DMS53 treated with DMSO at 0.1 percent for 48 hours (cell line): ENCODE measurements at regions not wholly inside any gene's neighbourhood (a gene's known extent, or its start where the extent isn't known, plus 50 kb on each side); places are given as distances from the start of the nearest gene placed in this dataset.

Experiments
- DNase-seq: peaks from one replicate; lab custom pipeline; 2025; ENCODE audit not compliant: unreplicated experiment; lab: John Stamatoyannopoulos, UW

- DNase-seq, result no peak
These were observed 333.9 kb upstream of the CNR1 start for GRCh38 chr6:88499845-88500699.

DNA sequence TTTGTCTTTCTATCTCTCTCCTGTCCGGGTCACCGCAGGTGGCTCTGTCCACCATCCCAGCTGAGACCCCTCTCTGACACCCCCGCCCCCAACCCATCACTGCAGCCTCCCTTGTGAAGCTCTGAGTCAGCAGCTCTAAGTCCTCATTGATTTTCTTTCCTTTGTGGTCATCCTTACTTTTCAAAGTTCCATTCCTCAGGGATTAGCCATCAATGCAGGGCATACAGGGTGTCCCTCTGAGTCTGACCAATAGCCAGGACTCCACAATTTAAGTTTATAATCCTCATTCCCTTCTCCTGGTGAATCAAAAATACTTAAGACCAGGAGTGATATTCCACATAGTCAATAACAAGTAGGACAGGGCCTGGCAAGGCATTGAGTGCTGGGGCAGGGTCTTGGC, 333.3 kb upstream of the CNR1 start:
- no peak for DNase-seq

DNA sequence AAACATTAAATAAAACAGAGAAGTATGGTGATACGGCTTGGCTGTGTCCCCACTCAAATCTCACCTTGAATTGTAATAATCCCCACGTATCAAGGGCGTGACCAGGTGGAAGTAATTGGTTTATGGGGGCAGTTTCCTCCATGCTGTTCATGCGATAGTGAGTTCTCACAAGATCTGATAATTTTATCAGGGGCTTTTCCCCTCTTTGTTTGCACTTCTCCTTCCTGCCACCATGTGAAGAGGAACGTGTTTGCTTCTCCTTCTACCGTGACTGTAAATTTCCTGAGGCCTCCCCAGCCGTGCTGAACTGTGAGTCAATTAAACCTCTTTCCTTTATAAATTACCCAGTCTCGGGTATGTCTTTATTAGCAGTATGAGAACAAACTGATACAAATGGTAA, 331.3 kb upstream of the CNR1 start:
- DNase-seq, result peak; percentile 24

DNA sequence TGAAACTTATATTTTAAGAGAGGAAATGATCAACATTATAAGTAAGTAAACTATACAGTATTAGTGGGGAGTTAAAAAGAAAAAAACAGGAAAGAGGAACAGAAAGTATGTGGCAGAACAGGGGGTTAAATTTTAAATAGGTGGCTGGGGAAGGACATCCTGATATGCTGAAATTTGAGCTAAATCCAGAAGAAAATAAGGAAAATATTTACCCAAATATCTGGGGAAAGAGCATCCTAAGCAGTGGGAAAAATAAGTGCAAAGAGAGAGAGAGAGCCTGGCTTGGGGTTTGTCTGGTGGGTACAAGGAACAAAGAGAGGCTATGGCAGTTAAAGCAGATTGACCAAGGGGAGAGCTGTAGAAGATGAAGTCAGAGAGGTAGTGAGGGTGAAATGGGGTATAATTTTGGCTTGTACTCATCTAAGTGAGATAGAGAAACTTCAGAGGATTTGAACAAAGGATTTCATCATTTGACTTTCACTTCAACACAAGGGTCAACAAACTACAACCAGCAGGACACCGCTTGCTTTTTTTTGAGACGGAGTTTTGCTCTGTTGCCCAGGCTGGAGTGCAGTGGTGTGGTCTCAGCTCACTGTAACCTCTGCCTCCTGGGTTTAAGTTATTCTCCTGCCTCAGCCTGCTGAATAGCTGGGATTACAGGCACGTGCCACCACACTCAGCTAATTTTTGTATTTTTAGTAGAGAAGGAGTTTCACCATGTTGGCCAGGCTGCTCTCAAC, 328.4 kb upstream of the CNR1 start:
- DNase-seq, result no peak

DNA sequence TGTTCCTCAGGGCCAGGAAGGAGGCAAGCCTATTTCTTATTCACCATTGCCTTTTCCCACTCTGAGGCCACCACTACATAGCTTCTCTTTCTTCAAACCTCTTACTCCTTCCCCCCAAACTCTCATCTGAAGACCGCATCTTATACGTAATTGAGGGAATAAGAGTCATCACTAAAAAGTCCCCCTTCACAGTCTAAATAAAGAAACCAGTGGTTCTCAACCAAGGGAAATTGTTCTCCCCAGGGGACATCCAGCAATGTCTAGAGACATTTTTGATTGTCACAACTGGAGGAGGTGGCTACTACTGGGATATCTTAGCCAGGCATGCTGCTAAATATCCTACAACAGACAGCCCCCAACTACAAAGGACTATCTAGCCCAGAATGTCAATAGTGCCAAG, 327.6 kb upstream of the CNR1 start:
- DNase-seq, result no peak

- DNase-seq, result peak; percentile 25
These were observed 326.7 kb upstream of the CNR1 start for GRCh38 chr6:88492824-88493223.

GRCh38 chr6:88492241-88492640, 326.1 kb upstream of the CNR1 start:
- no peak for DNase-seq

DNA sequence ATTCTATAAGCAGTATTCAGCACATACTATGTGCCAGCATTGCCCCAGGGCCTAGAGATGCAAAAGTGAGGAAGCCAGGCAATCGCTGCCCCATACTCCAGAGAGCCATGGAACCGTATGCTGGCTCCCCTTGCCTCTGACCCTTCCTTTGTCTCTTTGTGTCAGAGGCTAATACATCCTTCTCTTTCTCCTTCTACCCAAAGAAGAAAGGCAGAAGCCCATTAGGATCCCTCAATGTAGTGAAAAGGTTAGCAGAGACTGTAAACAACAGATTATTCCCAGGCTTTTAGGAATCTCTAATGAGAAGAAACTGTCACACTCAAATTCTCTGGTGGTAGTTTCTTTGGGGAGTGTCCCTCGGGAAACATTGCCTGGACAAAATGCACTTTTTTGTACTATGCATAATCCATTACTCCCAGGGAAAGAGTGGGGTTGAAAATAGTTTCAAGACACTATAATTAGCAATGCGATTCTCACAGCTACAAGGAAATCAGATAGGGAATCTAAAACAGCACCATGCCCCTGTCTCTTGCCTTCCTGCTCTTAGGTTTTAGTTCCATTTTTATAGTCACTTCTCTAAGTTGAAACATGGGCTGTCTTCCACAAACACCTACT, 325.2 kb upstream of the CNR1 start:
- no peak for DNase-seq

DNA sequence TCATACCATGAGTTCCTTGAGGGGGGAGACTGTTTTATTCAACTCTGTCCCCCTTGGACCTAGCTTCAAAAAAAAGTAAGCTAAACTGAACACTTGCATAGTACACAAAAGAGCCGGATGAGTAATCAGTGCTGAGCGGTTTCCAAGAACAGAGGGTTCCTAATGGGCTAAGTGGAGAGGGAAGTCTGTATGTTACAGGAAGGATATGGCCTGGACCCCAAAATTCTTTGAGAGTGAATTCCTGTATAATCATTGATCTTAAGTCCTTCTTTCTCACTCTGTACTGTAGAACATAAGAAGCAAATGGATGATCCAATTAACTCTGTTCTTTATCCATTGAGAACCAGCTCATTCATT, 324.7 kb upstream of the CNR1 start:
- no peak for DNase-seq

DNA sequence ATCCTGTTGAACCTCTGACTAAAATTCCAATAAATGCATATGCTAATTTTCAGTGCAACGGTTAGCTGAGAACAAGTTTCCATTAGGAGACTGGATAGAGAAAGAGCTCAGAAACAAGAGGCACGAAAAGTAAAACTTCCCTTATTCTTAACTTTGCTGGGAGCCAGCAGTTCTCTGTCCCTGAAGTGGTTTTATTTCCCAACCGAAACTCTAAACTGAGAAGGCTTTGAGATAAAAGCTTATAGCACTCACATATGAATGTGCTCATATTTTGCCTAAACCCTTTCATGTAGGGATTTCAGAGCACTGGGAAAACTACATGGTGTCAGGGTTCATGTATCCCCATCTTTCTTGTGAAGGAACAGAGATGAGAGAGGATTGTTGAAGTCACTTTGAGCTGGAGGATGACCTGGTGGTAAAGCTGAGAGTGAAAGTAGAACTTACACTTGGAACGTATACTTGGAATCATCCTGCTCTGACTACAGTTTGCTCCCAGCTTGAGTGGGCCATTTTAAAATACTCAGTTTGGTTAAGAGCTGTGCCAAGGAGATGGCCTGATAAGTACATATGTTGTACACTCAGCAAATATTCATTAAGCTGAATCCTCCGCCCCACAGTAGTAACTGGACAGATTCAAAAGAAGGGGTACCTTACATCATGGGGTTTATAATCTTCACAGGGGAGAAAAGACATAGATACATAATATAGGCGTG, 324.2 kb upstream of the CNR1 start:
- no peak for DNase-seq

GRCh38 chr6:88483424-88483823, 317.3 kb upstream of the CNR1 start:
- DNase-seq, result no peak

- DNase-seq, result no peak
These were observed 316.3 kb upstream of the CNR1 start for GRCh38 chr6:88482465-88482864.

DNA sequence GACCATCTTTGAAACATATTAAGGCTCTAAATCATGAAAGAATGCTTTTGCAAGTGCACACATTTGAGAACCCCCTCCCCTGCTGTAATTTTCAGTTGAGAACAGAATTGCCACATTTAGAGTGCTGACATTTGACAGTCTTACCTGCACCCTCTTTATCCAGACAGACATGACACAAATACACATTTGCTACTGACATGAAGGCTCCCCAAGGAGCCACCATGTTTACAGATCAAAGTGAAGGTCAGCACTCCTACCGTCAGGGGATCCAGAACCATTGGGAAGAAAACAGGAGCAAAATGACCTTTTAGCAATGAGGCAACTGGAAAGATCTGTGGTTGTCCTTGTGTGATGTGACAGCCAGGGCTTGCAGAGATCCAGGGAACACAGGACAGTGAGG, 315.4 kb upstream of the CNR1 start:
- no peak for DNase-seq

- no peak for DNase-seq
These were observed 314.7 kb upstream of the CNR1 start for GRCh38 chr6:88480816-88481215.

DNA sequence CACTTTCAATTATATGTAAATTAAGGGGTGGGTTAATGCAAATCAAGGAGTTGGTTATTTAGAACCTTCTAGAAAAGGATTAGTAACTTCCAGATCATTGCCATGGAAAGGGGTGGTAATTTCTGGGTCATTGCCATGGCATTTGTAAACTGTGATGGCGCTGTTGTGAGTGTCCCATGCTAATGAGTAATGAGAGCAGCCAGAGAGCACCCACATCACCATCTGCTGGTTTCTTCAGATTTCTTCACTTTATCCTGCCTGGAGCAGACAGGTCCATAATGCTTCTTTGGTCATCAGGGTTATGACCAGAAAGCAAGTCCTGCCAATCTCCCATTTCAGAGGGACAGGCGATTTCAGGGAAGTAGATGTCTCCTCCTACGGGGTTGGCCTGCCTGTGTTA, 311.3 kb upstream of the CNR1 start:
- DNase-seq, result peak; percentile 76

DNA sequence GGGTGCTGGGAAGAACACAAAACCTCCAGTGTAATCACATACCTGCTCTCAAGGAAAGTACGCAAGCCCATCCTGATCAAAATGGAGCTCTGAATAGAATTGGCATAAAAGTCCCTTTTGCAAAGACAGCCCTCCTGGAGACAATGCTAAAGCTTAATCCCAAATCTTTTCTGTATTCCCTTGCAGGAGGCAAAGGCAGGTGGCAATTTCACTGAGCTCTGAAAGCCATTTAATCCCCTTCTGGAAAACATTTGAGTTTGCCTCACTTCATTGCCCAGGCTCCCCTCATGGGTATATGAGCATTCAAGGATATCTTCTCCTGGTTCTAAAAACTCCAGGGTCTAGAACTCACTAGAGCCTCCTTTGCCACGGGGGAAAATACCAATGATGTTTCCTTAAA, 310.2 kb upstream of the CNR1 start:
- no peak for DNase-seq

GRCh38 chr6:88474720-88475119, 308.6 kb upstream of the CNR1 start:
- DNase-seq, result no peak

GRCh38 chr6:88473589-88473988, 307.4 kb upstream of the CNR1 start:
- DNase-seq, result no peak

GRCh38 chr6:88472851-88473525, 306.8 kb upstream of the CNR1 start:
- no peak for DNase-seq

DNA sequence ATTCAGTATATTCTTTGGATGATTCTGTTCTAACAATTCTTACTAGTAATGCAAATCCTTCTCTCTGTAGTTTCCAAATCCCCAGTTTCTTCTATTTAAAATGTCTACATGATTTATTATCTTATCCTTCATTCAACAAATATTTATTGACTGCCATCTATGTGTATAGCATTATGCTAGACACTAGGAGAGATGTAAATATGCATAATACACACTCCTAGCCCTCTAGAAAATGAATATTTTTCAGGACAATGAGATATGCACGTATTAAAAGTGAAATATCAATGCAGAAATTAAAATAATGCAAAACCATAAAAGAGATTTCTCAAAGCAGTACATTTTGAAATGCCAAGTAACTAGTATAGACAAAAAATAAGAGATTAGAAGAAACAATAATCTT, 293.5 kb upstream of the CNR1 start:
- no peak for DNase-seq

DNA sequence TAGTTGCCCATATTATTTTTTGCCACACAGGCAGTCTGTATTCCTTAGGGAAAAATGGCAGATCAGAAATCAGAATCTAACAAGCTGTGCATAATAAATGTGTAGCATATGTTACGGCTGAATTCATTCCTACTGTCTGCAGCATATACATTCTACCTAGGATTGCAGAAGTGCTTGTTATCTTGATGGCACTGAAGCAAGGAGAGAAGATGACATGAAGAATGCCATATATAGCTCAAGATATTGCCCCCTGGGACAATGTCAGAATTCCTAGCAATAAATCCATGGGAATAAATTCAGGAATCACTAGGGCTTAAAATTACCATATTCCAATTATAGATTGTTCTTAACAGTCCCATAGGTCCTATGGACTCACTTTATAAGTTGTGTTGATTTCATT, 293.0 kb upstream of the CNR1 start:
- DNase-seq, result no peak
